Activated T-cell treated with anti-CD3 and anti-CD28 coated beads, Interleukin-2, amount 50 U/mL, for 48 hours (primary cell): ENCODE measurements at regions not wholly inside any gene's neighbourhood (a gene's known extent, or its start where the extent isn't known, plus 50 kb on each side); places are given as distances from the start of the nearest gene placed in this dataset.

Experiments
- DNase-seq, 2 experiments: peaks; one replicate each; pipeline ENCODE4 v3.0.0-alpha.2; 2020

DNA sequence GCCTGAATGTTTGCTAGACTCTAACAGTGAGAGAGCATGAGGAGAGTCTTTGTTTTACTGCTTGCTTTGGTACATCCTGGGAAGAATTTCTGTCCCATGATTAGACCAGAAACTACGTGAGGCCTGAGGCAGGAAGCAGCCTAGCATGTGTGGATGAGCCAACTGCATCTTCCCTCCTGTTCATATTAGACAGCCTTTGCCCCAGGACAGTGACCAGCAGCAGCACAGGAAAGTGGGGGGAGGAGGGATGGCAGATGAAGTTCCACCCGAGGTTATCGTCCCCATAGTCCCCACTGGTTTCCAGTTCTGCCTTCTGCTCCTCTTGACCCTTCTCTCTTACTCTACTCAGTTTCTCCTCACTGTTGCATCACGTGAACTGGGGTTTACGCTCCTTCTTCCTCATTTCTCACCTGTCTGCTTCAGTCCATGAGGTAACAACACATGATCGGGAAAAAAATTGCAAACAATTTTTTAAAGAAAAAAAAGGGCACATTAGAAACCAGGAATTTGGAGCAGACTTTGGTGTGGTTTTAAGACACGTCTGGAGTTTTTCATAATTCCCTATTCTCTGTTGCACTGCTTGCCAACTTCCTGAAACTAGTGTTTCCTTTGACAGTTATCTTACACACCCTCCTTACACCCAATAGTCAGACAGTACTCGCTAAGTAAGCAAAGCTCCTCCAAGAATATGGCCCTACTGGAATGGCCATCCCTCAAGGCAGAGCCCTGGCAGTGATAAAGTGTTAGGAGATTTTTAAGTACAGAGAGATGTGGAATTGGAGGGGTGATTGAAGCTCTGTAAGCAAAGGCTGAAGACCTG lies 84.1 kb downstream of the SNX18 start:
- DNase-seq = no peak
